ENCODE measurements at regions not wholly inside any gene's neighbourhood (a gene's known extent, or its start where the extent isn't known, plus 50 kb on each side); places are given as distances from the start of the nearest gene placed in this dataset.

DNA sequence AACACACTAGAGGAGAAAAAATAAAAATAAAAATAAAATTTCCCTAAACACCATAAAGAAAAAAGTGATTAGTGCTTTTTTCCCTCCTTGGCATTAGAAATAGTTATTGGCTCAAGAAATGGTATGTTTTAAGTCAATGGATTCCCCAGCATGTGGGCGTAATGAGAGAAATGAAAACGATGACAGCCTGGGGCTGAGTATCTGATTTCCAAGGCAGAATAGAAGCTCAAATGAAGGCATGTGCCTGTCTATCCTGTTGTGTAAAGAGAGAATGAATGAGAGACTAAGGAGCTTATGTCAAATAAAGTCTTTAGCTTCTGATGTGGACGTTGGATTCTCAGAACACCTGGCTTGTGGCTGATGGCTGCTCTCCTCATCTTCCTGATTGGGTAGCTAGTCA is 1408.4 kb upstream of the TMEM132C start:
- Mint-ChIP-seq H3K9me3 (peaks cover 4% of the 10 kb centered on the region), H3K4me1 (ENCODE audit: low read depth) (no peaks in the 10 kb centered on the region), H3K27ac (no peak overlapping the region), H3K4me3 (no peak overlapping the region), H3K36me3 (ENCODE audit: low read depth) (no peaks in the 10 kb centered on the region), H3K27me3 (no peaks in the 10 kb centered on the region)
- ChIA-PET POLR2A (no interaction called here), CTCF (no interaction called here)
- no peak for DNase-seq
- TF ChIP-seq, protein P1, sequence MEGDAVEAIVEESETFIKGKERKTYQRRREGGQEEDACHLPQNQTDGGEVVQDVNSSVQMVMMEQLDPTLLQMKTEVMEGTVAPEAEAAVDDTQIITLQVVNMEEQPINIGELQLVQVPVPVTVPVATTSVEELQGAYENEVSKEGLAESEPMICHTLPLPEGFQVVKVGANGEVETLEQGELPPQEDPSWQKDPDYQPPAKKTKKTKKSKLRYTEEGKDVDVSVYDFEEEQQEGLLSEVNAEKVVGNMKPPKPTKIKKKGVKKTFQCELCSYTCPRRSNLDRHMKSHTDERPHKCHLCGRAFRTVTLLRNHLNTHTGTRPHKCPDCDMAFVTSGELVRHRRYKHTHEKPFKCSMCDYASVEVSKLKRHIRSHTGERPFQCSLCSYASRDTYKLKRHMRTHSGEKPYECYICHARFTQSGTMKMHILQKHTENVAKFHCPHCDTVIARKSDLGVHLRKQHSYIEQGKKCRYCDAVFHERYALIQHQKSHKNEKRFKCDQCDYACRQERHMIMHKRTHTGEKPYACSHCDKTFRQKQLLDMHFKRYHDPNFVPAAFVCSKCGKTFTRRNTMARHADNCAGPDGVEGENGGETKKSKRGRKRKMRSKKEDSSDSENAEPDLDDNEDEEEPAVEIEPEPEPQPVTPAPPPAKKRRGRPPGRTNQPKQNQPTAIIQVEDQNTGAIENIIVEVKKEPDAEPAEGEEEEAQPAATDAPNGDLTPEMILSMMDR (IDR thresholded peaks at IDR 0.05): no peak
- intact Hi-C loops (cut with micrococcal nuclease): no loop called here
- ATAC-seq: no peak

DNA sequence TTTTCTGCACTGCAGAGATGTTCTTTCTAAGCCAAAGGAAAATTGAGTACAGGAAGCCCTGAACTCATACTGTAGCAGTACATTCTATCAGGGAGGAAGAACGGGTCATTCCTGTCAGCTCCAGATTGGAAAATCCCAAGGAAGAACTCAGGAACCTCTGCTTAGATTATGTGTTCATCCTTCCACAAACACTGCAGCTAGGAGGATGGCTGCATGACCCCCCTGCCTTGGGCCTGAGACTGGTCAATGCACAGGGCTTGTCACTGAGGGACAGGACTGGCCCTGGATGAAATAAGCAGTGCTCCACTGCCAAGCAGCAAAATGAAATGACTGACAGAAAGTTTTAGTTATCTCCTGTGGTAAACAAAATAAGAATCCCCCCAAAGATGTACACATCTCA is 1406.8 kb upstream of the TMEM132C start:
- no peak overlapping the region for H3K27ac Mint-ChIP-seq
- ATAC-seq (no peak), DNase-seq (no peak)
- ChIA-PET POLR2A (no interaction called here), CTCF (no interaction called here)
- H3K27me3 Mint-ChIP-seq: no peaks in the 10 kb centered on the region
- no peaks in the 10 kb centered on the region for H3K4me1 Mint-ChIP-seq (ENCODE audit: low read depth)
- no peak overlapping the region for H3K4me3 Mint-ChIP-seq
- intact Hi-C loops (cut with micrococcal nuclease): no loop called here
- peaks cover 5% of the 10 kb centered on the region for H3K9me3 Mint-ChIP-seq
- H3K36me3 Mint-ChIP-seq (ENCODE audit: low read depth): no peaks in the 10 kb centered on the region
- TF ChIP-seq, protein P1 (IDR thresholded peaks at IDR 0.05): no peak

DNA sequence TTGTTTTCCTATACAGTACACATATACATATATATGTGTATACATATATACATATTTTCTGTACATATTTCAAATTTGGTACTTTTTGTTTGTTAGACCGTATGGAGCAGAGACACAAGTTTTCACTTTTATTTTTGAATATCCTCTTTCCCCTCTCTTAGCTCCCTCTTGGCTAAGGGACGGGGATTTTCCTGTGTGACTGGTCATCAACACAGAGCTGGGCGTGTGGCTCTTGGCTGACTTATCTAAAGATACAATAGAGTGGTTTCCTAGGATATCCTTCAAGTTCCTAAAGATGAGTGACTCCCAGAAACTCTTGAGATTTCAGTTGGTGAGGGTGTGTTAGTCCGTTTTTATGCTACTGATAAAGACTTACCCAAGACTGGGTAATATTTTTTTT is 1404.5 kb upstream of the TMEM132C start:
- H3K27me3 Mint-ChIP-seq: no peaks in the 10 kb centered on the region
- H3K27ac Mint-ChIP-seq: no peak overlapping the region
- no peaks in the 10 kb centered on the region for H3K36me3 Mint-ChIP-seq (ENCODE audit: low read depth)
- POLR2A ChIA-PET: no interaction called here
- intact Hi-C loops (cut with micrococcal nuclease): no loop called here
- DNase-seq (no peak), ATAC-seq (no peak)
- no peaks in the 10 kb centered on the region for H3K4me1 Mint-ChIP-seq (ENCODE audit: low read depth)
- peaks cover 4% of the 10 kb centered on the region for H3K9me3 Mint-ChIP-seq
- TF ChIP-seq, protein P1 (IDR thresholded peaks at IDR 0.05): no peak
- CTCF ChIA-PET: no interaction called here
- no peak overlapping the region for H3K4me3 Mint-ChIP-seq

DNA sequence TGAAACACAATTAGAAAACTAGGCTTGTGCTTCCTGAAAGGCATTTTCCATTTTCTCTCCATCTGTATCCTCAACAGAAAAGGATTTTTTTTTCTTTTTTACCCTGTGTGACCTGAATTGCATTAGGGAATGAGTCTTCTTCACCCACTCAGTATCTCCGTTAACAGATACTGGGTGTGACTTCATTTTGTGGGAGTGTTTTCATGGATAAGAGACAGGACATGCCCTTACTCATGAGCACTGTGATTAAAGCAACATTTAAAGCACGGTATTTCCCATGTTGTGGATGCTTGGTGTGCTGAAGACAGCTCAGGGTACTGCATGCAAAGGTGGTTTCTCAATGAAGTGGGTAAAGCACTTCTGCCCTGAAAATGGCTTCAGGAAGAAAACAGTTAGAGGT is 1397.3 kb upstream of the TMEM132C start:
- CTCF ChIA-PET: no interaction called here
- Mint-ChIP-seq H3K27me3 (peaks cover 2% of the 10 kb centered on the region), H3K4me1 (ENCODE audit: low read depth) (no peaks in the 10 kb centered on the region), H3K36me3 (ENCODE audit: low read depth) (no peaks in the 10 kb centered on the region), H3K9me3 (no peaks in the 10 kb centered on the region), H3K27ac (no peak overlapping the region), H3K4me3 (no peak overlapping the region)
- DNase-seq (no peak), ATAC-seq (no peak)
- POLR2A ChIA-PET: no interaction called here
- TF ChIP-seq, protein P1 (IDR thresholded peaks at IDR 0.05): no peak
- intact Hi-C loops (cut with micrococcal nuclease): no loop called here

DNA sequence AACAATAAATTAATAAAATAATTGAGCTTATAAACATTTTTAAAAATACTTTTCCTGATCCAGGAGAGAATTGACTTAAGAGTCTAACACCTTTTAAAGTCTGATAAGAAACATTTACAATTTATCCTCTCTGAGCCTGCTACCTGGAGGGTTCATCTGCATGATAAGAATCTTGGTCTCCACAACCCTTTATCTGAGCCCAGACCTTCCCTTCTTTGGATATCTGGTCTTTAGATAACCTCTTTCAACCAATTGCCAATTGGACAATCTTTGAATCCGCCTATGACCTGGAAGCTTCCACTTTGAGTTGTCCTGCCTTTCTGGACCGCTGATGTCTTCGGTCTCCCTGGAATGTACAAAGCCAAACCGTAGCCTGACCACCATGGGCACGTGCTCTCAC is 1393.3 kb upstream of the TMEM132C start:
- ATAC-seq (no peak), DNase-seq (no peak)
- ChIA-PET POLR2A (no interaction called here), CTCF (interaction anchor here (0.7 to 3.5 kb wide), 5 partner anchors 89 to 1690 kb away, joined by 3 to 23 read pairs (median 3); no protein-coding TSS in a partner anchor)
- no peaks in the 10 kb centered on the region for H3K36me3 Mint-ChIP-seq (ENCODE audit: low read depth)
- H3K27me3 Mint-ChIP-seq: peaks cover 4% of the 10 kb centered on the region
- no peaks in the 10 kb centered on the region for H3K4me1 Mint-ChIP-seq (ENCODE audit: low read depth)
- no peak overlapping the region for H3K27ac Mint-ChIP-seq
- H3K4me3 Mint-ChIP-seq: no peak overlapping the region
- intact Hi-C loops (cut with micrococcal nuclease): no loop called here
- no peaks in the 10 kb centered on the region for H3K9me3 Mint-ChIP-seq
- TF ChIP-seq, protein P1 (IDR thresholded peaks at IDR 0.05): no peak
